KMS-11 (cell line): ENCODE measurements at regions not wholly inside any gene's neighbourhood (a gene's known extent, or its start where the extent isn't known, plus 50 kb on each side); places are given as distances from the start of the nearest gene placed in this dataset.

Source experiments
- H2AFZ ChIP-seq: fragments of 200-600 bp; sonication (generic); 2 replicates; pipeline ENCODE4 v1.6.1; 2016; ENCODE audit warnings: antibody characterized with exemption, mixed run types, low read depth
- H3K27ac ChIP-seq: fragments of 200-600 bp; sonication (generic); 2 replicates; pipeline ENCODE4 v1.6.1; 2016; ENCODE audit warnings: mild to moderate bottlenecking, mixed run types
- H3K27me3 ChIP-seq: fragments of 200-600 bp; sonication (generic); 2 replicates; pipeline ENCODE4 v1.6.1; 2017; ENCODE audit warnings: mild to moderate bottlenecking, low read depth, mixed run types, moderate library complexity; ENCODE audit not compliant: insufficient read depth
- H3K36me3 ChIP-seq: fragments of 200-600 bp; sonication (generic); 2 replicates; pipeline ENCODE4 v1.6.1; 2017; ENCODE audit warnings: mild to moderate bottlenecking, mixed run types; ENCODE audit not compliant: insufficient read depth
- H3K4me1 ChIP-seq: fragments of 200-600 bp; sonication (generic); 2 replicates; pipeline ENCODE4 v1.6.1; 2016; ENCODE audit warnings: mild to moderate bottlenecking, low read depth, mixed run types; ENCODE audit not compliant: poor library complexity, severe bottlenecking
- H3K4me2 ChIP-seq: fragments of 200-600 bp; sonication (generic); 2 replicates; pipeline ENCODE4 v1.7.0; 2016; ENCODE audit warnings: mild to moderate bottlenecking, mixed run types
- H3K4me3 ChIP-seq: fragments of 200-600 bp; sonication (generic); IDR thresholded peaks from 2 replicates; pipeline ENCODE4 v1.6.1; 2017; ENCODE audit warnings: low read depth, low read length, mixed read lengths; ENCODE audit not compliant: insufficient read depth
- H3K79me2 ChIP-seq: fragments of 200-600 bp; sonication (generic); 2 replicates; pipeline ENCODE4 v1.6.1; 2016; ENCODE audit warnings: low read depth, mixed run types; ENCODE audit not compliant: insufficient read depth
- H3K9ac ChIP-seq: fragments of 200-600 bp; sonication (generic); 2 replicates; pipeline ENCODE4 v1.6.1; 2016; ENCODE audit warnings: mild to moderate bottlenecking, mixed run types
- H4K20me1 ChIP-seq: fragments of 200-600 bp; sonication (generic); 2 replicates; pipeline ENCODE4 v1.6.1; 2016; ENCODE audit warnings: mild to moderate bottlenecking, mixed run types; ENCODE audit not compliant: insufficient read depth
- CTCF ChIP-seq: fragments of 200-600 bp; sonication (generic); conservative IDR thresholded peaks from 2 replicates; pipeline ENCODE4 v1.6.1; 2017; ENCODE audit warnings: low read depth, mild to moderate bottlenecking, antibody characterized with exemption, low read length, moderate library complexity, mixed read lengths

GRCh38 chr12:84375449-84376170, 537.0 kb downstream of the SLC6A15 start:
- Histone ChIP-seq H3K4me1 (no peaks in the 10 kb centered on the region), H3K79me2 (no peaks in the 10 kb centered on the region), H3K27ac (no peak overlapping the region), H2AFZ (no peak overlapping the region), H4K20me1 (no peaks in the 10 kb centered on the region), H3K4me2 (no peak overlapping the region), H3K27me3 (no peaks in the 10 kb centered on the region), H3K9ac (no peak overlapping the region), H3K36me3 (no peaks in the 10 kb centered on the region), H3K4me3 (no peak overlapping the region)
- TF ChIP-seq CTCF, result no peak

GRCh38 chr12:84362552-84362897, 550.1 kb downstream of the SLC6A15 start:
- Histone ChIP-seq H3K27ac (no peak overlapping the region), H4K20me1 (no peaks in the 10 kb centered on the region), H3K4me2 (no peak overlapping the region), H3K9ac (no peak overlapping the region), H3K4me3 (no peak overlapping the region), H2AFZ (no peak overlapping the region), H3K4me1 (no peaks in the 10 kb centered on the region), H3K79me2 (no peaks in the 10 kb centered on the region), H3K36me3 (no peaks in the 10 kb centered on the region), H3K27me3 (no peaks in the 10 kb centered on the region)
- no peak for TF ChIP-seq CTCF

- Histone ChIP-seq H3K9ac (no peak overlapping the region), H3K27me3 (no peaks in the 10 kb centered on the region), H3K79me2 (no peaks in the 10 kb centered on the region), H4K20me1 (no peaks in the 10 kb centered on the region), H3K4me2 (no peak overlapping the region), H3K4me1 (no peaks in the 10 kb centered on the region), H3K27ac (no peak overlapping the region), H3K36me3 (no peaks in the 10 kb centered on the region), H2AFZ (no peak overlapping the region), H3K4me3 (no peak overlapping the region)
- TF ChIP-seq CTCF, result no peak
Measured at GRCh38 chr12:84361651-84362551, 550.7 kb downstream of the SLC6A15 start.

- Histone ChIP-seq H3K79me2 (no peaks in the 10 kb centered on the region), H3K9ac (no peak overlapping the region), H4K20me1 (no peaks in the 10 kb centered on the region), H3K4me1 (no peaks in the 10 kb centered on the region), H3K4me3 (no peak overlapping the region), H3K27me3 (no peaks in the 10 kb centered on the region), H3K4me2 (no peak overlapping the region), H2AFZ (no peak overlapping the region), H3K27ac (no peak overlapping the region), H3K36me3 (no peaks in the 10 kb centered on the region)
- no peak for TF ChIP-seq CTCF
Measured at GRCh38 chr12:84357314-84357713, 555.3 kb downstream of the SLC6A15 start.
